ENCODE measurements at regions not wholly inside any gene's neighbourhood (a gene's known extent, or its start where the extent isn't known, plus 50 kb on each side); places are given as distances from the start of the nearest gene placed in this dataset.

GRCh38 chr15:70271422-70272088, 173.8 kb upstream of the TLE3 start:
- H3K4me3 ChIP-seq (ENCODE audit: low read depth, low read length), result no peak overlapping the region
- TF ChIP-seq CTCF (IDR thresholded peaks at IDR 0.05; ENCODE audit: control insufficient read depth, extremely low read depth, insufficient read depth), result no peak
- no peak for DNase-seq (ENCODE audit: low read depth)

- no peak for TF ChIP-seq CTCF (IDR thresholded peaks at IDR 0.05; ENCODE audit: control insufficient read depth, extremely low read depth, insufficient read depth)
- no peak overlapping the region for H3K4me3 ChIP-seq (ENCODE audit: low read depth, low read length)
- DNase-seq (ENCODE audit: low read depth), result no peak
These were observed 173.0 kb upstream of the TLE3 start for GRCh38 chr15:70270752-70271111.

- no peak for DNase-seq (ENCODE audit: low read depth)
- TF ChIP-seq CTCF (IDR thresholded peaks at IDR 0.05; ENCODE audit: control insufficient read depth, extremely low read depth, insufficient read depth), result no peak
- no peak overlapping the region for H3K4me3 ChIP-seq (ENCODE audit: low read depth, low read length)
These were observed 172.5 kb upstream of the TLE3 start for GRCh38 chr15:70269991-70270751.

GRCh38 chr15:70269311-70269911, 171.7 kb upstream of the TLE3 start:
- H3K4me3 ChIP-seq (ENCODE audit: low read depth, low read length), result no peak overlapping the region
- TF ChIP-seq CTCF (IDR thresholded peaks at IDR 0.05; ENCODE audit: control insufficient read depth, extremely low read depth, insufficient read depth), result no peak
- DNase-seq (ENCODE audit: low read depth), result no peak

GRCh38 chr15:70268698-70269251, 171.1 kb upstream of the TLE3 start:
- TF ChIP-seq CTCF (IDR thresholded peaks at IDR 0.05; ENCODE audit: control insufficient read depth, extremely low read depth, insufficient read depth), result no peak
- DNase-seq (ENCODE audit: low read depth), result no peak
- no peak overlapping the region for H3K4me3 ChIP-seq (ENCODE audit: low read depth, low read length)

GRCh38 chr15:70267879-70268278, 170.2 kb upstream of the TLE3 start:
- DNase-seq (ENCODE audit: low read depth), result no peak
- H3K4me3 ChIP-seq (ENCODE audit: low read depth, low read length), result no peak overlapping the region
- no peak for TF ChIP-seq CTCF (IDR thresholded peaks at IDR 0.05; ENCODE audit: control insufficient read depth, extremely low read depth, insufficient read depth)
